ENCODE measurements at regions not wholly inside any gene's neighbourhood (a gene's known extent, or its start where the extent isn't known, plus 50 kb on each side); places are given as distances from the start of the nearest gene placed in this dataset.
"Not testable (repeated sequence)": the region's sequence is repeated elsewhere in the genome, so short reads cannot be mapped to it uniquely, and the experiment has no call there.

DNA sequence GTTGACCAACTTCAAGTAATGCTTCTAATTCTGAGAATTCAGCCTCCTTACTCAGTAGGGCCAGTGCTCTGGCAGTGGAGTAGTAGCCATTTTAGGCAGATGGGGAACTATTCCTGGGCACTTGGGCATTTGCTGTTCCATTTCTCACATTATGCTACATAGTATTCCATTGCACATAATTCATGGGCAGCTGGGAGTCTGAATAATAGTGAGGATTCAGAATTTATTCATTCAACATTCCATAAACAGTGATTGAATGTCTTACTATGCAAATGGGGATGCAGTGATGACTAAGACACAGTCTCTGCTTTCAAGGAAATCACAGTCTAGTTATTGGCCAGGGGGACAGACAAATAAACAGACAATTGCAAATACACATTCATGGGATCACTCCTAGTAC lies 301.0 kb upstream of the KCNN2 start:
- DNase-seq, result no peak

DNA sequence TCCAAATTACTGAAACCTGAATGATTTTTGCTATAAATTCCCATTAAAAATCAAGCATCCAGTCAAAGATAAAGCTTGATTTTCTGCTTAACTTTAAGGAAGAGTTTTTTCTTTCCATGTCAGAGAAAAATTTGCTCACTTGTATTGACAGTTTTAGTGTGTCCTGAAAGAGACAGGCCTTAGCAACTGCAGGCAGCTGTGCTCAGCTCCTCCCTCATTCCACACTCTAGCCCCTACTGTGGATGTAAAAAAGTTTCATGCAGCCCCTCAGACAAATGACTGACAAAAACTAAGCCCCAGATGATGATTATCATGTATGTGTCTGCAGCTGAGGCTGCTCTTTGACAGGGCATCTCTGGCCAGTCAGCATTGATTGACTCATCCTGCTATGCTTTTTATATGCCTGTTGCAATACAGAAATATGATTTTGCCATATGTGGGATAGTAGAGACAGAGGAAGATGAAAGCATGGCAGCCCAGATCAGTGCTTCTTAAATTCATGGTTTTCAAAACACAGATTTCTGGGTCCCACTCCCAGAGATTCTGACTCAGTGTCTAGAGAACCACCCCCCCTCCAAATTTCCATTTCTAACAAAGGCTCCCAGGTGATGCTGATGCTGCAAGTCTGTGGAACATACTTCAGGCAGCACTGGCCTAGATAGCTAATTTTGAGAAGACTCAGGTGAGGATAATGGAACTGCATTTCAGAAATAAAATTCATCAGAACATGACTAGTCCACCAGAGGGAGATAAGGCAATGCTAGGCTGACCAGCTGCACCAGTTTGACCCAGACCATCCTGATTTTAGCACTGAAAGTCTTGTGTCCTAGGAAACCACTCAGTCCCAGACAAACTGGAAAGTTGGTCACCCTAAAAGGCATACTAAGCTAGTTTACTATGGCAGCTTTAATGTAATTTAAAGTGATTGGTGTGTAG lies 298.7 kb upstream of the KCNN2 start:
- DNase-seq, result no peak

DNA sequence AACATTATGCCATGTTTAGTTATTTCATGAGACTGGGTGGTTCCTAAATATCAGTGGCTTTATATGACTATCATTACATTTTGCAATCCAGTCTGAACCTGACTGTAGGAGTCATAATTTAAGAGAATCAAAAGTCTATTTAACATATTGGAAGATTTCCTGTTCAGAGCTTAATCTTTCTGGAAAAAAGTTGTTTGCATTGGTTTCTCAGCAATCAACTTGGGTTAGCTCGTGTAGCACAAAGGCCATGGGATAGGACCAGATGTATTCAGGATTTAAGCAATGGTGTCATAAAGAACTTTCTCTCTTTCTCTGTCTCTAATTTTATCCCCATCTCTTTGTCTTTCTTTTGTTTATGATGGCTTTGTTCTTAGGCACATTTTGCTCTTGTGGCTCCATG lies 296.0 kb upstream of the KCNN2 start:
- no peak for DNase-seq

DNA sequence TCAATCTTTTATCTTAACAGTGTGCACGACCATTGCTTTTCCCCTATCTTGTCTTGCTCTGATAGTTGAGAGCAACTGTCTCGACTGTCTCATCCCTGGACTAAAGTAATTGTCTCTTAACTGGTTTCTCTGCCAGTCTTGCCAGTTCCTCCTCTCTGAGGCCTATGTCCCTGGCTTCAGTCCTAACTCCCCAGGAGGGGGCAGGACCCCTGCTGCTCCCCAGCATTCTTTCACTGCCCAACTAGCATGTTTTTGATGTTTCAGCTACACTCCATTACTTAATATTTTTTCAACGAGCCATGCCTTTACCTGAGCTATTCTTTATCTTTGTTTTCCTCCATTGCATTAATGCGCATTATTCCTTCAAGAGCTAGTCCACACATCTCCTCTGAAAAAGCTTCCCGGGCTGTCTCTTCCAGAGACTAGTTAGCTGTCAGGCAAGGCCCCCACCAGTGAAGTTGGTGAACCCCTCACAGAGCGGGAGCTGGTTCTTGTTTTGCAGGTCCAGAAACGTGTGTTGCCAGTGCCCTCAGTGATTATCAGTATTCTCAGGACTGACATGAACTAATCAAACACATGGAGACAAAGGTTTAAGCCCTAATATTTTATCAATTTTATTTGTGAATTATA lies 291.7 kb upstream of the KCNN2 start:
- DNase-seq, result no peak

DNA sequence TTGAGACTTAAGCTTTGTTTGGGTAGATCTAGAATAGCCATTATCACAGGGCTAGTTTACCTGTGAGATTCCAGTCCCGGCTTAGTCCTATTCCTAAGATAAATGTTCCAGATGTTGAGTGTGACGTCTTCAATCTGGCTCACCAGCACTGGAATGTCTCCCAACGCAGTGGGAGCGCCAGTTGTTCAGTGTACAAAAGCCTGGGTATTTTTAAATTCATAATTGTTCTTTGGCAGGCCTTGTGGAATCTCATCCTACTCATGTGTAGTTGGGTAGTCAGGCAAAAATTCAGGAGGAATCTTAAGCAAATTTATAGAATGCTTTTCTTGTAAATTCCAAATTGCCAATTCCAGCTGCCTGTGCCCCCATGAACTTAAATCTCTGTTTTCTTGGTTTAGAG lies 272.6 kb upstream of the KCNN2 start:
- DNase-seq, result no peak

DNA sequence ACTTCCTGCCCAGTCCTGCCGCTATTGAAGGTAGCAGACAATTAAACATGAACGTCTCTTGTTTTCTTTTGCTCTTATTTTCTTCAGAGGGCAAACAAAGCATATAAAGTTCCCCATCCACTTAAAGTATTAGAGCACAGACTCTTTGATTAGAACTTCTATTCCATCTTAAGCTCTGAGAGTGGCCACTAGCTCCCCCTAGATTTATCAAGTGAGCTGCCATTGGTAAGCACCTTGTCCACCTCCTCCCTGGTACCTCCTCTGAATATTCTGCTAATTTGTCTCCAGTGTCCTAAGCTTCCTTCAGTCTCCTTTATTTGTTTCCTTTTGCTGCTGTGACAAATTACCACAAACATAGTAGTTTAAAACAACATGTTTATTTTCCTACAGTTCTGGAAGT lies 264.3 kb upstream of the KCNN2 start:
- DNase-seq, result no peak

DNA sequence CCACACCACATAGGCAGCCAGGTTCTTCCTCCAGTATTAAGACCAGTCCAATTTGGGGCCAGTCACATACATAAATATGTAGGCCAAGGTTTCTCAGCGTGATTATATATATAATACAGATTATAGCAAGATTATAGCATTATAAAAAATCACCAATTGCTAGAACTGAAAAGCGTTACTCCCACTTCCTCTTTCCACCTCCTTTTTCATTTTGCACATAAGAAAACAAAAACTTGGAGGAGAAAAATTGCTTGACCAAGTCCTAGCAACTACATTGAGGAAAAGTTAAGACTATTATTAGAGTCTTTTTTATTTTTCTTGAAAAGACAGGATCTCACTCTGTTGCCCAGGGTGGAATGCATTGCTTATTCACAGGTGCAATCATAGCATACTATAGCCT lies 262.7 kb upstream of the KCNN2 start:
- DNase-seq, result no peak

DNA sequence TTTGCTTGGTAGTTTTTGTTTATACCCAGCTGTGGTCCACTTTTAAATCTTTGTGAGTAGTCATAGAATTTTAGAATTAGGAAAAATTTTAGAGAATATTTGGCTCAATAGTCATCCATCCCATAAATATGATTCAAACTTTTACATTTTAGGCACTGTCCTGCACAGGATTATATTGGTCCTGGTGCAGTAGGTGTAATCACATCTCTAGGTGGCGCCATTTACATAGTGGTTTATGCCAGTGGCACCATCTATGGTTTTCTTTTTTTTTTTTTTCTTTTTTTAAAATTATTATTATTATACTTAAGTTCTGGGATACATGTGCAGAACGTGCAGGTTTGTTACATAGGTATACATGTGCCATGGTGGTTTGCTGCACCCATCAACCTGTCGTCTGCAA lies 260.7 kb upstream of the KCNN2 start:
- DNase-seq, result no peak

DNA sequence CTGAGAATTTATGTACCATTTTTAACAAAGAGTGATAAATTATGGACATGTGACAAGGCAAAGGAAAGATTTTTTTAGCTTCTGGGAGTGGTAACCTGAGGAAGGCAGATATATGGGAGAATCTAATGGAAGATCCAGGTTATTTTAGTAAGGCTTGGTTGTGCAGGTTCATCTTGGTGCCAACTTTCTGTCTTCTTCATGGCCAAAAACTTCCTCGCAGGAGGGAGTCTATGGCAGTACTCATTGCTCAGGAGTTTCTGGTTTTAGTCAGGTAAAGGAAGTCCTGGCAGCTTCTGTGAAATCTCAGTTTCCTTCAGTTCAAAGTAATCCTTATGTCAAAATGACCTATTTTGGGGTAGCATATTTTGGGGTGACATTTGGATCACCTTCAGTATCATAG lies 248.3 kb upstream of the KCNN2 start:
- no peak for DNase-seq

DNA sequence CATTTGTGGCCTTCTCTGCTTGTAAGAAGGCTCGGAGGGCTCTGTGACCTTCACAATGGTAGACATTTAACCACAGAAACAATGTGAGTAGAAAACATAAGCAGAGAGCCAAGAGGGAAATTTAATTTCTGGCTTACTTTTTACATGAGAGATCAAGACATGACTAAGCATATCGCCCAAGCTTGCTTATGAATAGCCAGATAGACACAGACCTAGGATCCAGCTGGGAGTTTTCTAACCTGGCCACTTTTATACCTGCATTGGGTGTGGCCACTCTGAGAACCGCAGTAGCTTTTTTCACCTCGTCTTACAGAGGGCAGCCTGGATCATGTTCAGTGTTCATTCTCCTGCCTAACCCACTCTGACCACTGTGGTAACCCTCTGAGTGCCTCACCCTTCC lies 244.9 kb upstream of the KCNN2 start:
- DNase-seq, result no peak

DNA sequence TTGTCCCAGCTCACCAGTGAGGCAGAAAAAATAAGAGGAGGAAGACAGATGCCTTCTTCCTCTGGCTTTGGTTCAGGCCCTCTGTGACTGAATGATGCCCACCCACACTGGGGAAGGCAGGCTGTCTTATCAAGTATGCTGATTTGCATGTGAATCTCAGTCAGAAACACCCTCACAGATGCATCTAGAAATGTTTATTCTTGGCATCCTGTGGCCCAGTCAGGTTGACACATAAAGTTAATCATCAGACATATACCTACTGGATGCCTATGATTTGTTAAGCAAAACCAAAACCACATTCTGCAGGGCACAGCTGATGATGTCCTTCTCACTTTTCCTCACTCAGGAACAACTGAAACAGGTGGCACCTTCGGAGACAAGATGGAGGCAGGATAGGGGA lies 243.4 kb upstream of the KCNN2 start:
- no peak for DNase-seq

DNA sequence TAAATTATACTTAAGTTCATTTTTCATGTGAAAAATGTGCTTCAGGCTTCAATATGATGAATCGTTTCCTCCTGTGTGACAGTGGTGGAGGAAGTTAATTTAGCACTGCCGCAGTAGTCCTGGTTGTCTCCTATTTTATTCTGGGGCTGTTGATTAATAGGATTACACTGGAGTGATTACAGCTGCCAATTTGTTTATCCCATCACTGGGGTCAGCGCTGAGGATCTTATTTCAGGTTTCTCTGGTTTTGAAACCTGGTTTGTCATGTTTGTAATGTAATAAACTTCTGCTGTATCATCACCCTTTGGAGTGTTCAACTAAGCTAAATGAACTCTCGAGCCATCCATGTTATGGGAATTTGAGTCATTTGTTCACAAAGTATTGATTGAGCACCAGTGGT lies 241.7 kb upstream of the KCNN2 start:
- DNase-seq, result no peak

DNA sequence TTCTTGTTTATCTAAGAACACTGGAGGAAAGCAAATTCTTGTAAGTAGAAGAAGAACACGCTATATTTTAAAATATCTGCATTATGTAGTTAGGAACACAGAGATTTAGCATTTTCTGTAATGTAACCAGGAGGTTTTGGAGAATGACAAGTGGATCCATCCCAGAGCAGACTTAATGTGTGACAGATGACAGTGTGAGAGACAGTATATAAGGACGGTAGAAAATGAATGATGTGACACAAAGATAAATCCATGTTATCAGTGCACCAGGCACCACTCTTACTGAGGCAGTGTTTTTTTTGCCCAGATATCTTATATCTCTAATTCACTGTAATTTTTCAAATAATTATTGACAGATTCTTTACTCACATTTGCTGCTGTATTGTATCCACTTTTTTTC lies 239.0 kb upstream of the KCNN2 start:
- no peak for DNase-seq

DNA sequence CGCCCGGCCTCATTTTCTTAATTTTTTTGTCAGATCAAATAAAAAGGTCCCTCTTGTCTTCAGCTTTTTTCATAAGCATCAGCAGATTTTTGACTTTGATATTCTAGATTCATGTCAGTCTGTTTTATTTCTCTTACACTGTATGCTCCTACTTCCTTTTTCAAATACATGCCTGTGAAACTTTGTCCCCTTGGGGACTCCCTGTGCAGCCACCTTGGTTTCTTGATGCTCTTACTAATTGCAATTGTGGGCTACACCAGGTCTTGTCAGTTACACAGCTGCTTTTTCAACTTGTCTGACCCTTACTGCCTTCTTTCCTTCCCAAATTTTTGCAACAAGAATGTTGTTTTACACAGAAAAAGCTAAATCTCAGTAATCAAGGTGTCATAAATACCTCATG lies 238.2 kb upstream of the KCNN2 start:
- no peak for DNase-seq

DNA sequence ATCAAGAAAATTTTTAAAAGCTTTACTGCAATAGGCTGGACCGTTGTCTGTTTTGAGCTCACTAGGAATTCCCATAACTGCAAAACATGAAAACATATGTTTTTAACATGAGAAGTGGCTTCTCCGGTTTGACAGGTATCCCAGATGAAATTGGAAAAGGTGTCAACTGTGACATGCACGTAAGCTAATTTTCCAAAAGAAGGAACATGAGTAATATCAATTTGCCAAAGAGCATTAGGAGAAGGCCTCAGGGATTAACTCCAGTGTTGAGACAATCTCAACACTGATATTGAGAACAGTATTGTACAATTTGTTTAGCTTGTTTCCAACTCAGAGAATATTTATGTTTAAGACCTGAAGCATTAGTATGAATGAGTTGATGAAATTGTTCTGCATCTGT lies 215.5 kb upstream of the KCNN2 start:
- no peak for DNase-seq

DNA sequence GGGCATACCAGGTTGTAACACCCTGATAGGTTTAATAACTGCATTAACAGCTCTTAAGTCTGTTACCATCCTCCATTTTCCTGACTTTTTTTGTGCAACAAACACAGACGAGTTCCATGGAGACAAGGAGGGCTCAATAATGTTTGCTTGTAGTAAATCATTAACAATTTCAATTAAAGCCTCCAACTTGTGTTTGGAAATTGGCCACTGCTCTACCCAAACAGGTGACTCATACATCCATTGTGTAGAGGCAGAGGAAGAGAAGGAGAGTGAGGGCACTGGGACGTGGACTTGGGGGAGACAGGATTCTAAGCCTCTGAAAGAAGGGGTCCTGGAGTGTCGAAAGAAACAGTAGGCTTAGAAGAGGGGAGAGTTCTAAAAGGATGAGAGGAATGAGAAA lies 213.6 kb upstream of the KCNN2 start:
- no peak for DNase-seq

DNA sequence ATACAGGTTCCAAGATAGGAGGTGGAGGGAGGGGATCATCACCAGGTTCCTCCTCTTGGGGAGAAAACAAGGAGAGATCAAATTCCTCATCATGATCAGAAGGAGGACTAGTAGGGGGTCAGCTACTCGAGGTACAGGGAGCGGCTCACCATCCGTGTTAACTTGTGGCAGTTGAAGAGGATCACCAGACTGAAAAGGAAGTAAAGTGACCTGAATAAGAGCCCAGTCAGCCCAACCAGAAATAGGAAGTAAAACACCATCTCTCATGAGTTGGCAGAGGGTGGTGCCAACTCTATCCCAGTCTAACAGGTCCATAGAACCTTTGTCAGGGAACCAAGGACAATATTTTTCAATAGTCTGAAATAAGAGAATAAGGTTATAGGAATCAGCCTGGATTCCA lies 213.1 kb upstream of the KCNN2 start:
- DNase-seq, result not testable (repeated sequence)

DNA sequence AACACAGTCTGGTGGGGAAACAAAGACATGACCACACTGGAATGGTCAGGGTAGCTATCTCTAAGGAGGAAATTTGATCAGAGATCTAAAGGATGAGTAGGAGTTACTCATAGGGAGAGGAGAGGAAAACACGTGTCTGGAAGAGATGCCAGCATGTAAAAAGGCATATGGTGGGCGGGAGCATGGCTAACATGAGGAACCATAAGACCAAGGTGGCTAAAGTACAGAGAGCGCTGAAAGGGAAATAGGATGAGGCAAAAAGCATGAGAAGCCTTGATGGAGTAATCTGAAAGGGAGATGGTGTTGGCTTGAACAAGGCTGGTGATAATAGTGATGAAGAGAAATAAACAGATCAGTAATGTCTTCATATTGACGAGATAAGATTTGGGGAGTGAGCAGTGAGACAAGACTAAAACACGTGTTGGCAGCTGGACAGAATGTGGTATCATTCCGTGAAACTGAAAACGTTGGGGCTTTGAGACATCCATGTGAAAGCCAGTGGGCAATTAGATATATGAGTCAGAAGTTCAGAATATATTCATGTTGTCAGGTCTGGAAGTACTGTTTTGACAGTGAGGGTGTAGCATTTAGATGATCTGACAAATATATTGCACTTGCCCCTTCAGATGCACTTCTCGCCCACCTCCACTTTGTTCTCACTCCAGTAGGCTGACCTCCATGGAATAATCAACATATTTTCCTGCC lies 209.1 kb upstream of the KCNN2 start:
- no peak for DNase-seq

DNA sequence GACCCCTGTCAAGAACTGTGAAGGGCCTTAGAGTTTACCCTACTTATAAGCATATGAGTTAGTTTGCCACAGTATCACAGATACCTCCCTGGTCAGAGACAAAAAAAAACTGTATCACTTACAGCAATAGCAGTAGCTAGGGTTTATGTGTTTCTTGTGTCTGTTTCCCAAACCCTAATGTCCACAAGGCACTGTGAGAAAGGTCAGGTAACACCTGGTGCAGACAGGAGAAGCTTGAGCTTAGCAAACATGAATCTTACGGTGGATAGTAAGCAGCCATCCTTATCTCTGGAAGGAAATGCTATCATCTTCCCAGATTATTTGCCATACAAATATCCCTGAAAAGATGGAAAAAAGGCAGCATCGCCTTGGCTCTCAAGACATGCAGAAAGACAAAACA lies 208.5 kb upstream of the KCNN2 start:
- no peak for DNase-seq

DNA sequence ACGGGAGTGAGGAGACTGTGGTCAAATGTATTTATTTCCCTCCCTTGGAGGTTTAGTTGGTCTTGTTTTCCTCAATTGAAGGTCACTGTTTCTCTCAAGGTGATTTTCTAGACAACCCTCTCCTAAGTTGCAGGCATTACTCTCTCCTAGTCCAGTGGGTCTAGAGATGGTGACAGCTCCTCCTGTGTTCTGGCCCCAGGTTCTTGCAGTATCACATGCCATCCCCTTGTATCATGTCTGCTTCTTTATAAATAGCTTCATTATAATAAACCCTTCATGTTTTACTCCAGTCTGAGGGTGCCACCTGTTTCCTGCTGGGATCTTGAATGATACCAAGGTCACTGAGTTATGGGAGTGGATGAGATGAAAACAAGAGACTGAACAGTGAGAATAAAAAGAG lies 208.0 kb upstream of the KCNN2 start:
- DNase-seq, result no peak

DNA sequence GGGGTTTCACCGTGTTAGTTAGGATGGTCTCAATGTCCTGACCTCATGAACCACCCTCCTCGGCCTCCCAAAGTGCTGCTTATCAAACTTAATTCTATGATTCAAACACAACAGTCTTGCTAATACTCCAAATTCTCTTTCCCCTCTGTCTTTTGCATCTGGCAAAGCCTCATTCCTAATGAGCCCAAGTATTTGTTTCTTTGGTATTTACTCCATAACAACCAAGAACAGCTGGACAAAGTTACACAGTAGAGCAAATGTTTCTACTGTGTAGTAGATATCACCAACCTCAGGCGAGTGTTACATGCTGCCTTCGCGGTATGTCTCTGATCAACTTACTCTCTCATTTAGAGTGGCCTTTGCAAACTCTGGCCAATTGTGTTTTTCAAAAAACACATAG lies 195.8 kb upstream of the KCNN2 start:
- no peak for DNase-seq

DNA sequence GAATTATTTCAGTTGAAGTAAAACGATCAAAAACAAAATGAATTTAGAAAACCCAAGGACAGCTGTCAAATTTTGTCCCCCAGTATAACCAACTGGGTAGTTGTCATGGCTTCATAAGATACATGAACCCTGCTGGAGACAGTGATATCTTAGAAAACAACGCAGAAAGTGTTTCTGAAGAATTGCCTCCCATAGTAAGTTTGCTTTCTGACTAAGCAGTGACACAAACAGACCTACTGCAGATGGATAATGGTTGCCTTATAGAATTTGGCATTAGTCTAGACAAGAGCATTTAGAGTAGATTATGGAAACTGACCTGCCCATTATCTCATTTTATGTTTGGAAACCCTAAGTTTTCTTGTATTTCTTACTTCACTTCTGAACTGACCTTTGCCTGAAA lies 187.7 kb upstream of the KCNN2 start:
- no peak for DNase-seq

DNA sequence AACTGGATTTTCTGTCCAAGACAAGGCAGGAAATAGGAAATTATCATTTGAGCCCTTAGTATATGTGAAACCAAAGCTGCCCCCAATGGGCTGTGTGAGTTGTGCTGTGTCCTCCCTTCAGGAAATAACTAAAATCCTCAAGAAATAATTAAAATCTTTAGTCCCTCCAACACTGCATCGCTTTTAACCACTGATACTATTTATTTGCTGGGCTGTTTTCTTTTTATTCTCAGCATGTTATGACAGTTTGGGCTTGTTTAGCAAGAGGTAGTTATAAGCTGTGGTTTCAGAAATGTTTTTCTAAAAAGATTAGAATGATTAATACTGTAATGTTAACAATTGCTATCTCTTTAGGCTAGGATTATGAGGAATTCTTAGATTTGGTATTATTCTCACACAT lies 187.0 kb upstream of the KCNN2 start:
- no peak for DNase-seq

DNA sequence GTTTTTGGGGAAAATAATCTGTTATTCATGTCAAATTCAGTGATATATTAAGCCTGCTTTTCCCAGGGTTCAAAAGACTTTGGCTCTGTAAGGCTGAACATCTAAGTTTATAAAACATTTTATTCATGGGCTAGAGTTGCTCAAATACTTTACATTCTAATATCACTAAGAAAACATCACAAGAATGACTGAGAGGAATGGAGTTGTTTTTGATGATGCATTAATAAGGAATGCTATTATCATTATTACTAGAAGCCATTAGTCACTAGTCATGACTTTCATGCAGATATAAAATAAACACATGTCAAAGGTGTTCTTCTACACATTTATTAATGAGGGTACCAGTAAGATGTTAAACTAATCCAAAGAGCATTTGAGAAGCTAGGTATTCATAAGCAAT lies 185.5 kb upstream of the KCNN2 start:
- DNase-seq, result no peak
